Activated CD8-positive, alpha-beta T cell treated with anti-CD3 and anti-CD28 coated beads, Interleukin-2, amount 10 ng/mL, durations not matched to agents 7 days and 5 days (primary cell): ENCODE measurements at regions not wholly inside any gene's neighbourhood (a gene's known extent, or its start where the extent isn't known, plus 50 kb on each side); places are given as distances from the start of the nearest gene placed in this dataset.
"Not testable (repeated sequence)": the region's sequence is repeated elsewhere in the genome, so short reads cannot be mapped to it uniquely, and the experiment has no call there.

Source experiments
- ATAC-seq: fragments of 150-1000 bp; cut with Tn5 transposase; one replicate; pipeline ENCODE4 v1.10.0; 2021; ENCODE audit warnings: moderate library complexity
- CTCF ChIA-PET: fragments of 350-600 bp; sonication (Branson Sonifier 250); formaldehyde crosslinking; loops from one replicate; lab custom pipeline; 2021; ENCODE audit warnings: antibody characterized with exemption; lab: Charles Lee
- POLR2A ChIA-PET: fragments of 350-600 bp; sonication (Branson Sonifier 250); formaldehyde crosslinking; loops from one replicate; lab custom pipeline; 2021; ENCODE audit warnings: antibody characterized with exemption; lab: Charles Lee
- DNase-seq: peaks from one replicate; pipeline ENCODE4 v3.0.0-alpha.2; 2020
- H3K27ac Mint-ChIP-seq: one replicate; pipeline ENCODE4 v1.8.0; 2021; ENCODE audit warnings: mild to moderate bottlenecking, mixed read lengths
- H3K27me3 Mint-ChIP-seq: one replicate; pipeline ENCODE4 v1.8.0; 2021; ENCODE audit warnings: low read depth, mixed read lengths
- H3K36me3 Mint-ChIP-seq: one replicate; pipeline ENCODE4 v1.8.0; 2021; ENCODE audit warnings: low read depth, mixed read lengths
- H3K4me1 Mint-ChIP-seq: one replicate; pipeline ENCODE4 v1.8.0; 2021; ENCODE audit warnings: low read depth, mixed read lengths
- H3K4me3 Mint-ChIP-seq: one replicate; pipeline ENCODE4 v1.8.0; 2021; ENCODE audit warnings: mild to moderate bottlenecking, mixed read lengths
- H3K9me3 Mint-ChIP-seq: one replicate; pipeline ENCODE4 v1.8.0; 2022; ENCODE audit warnings: mixed read lengths; ENCODE audit not compliant: insufficient read depth

GRCh38 chr7:68862261-68862660, 736.0 kb upstream of the AUTS2 start:
- ChIA-PET POLR2A (no interaction called here), CTCF (no interaction called here)
- Mint-ChIP-seq H3K27me3 (no peaks in the 10 kb centered on the region), H3K36me3 (no peaks in the 10 kb centered on the region), H3K9me3 (peaks cover 35% of the 10 kb centered on the region), H3K4me1 (no peaks in the 10 kb centered on the region), H3K4me3 (no peak overlapping the region), H3K27ac (no peak overlapping the region)
- DNase-seq (no peak), ATAC-seq (no peak)

- ChIA-PET POLR2A (no interaction called here), CTCF (no interaction called here)
- H3K4me1 Mint-ChIP-seq: no peaks in the 10 kb centered on the region
- H3K27me3 Mint-ChIP-seq: no peaks in the 10 kb centered on the region
- peaks cover 35% of the 10 kb centered on the region for H3K9me3 Mint-ChIP-seq
- DNase-seq (no peak), ATAC-seq (no peak)
- H3K27ac Mint-ChIP-seq: no peak overlapping the region
- no peak overlapping the region for H3K4me3 Mint-ChIP-seq
- no peaks in the 10 kb centered on the region for H3K36me3 Mint-ChIP-seq
These were observed 735.5 kb upstream of the AUTS2 start for GRCh38 chr7:68862736-68863135.

GRCh38 chr7:68865351-68866199, 732.7 kb upstream of the AUTS2 start:
- no peak overlapping the region for H3K4me3 Mint-ChIP-seq

GRCh38 chr7:68866200-68866570, 732.1 kb upstream of the AUTS2 start:
- Mint-ChIP-seq H3K27me3 (no peaks in the 10 kb centered on the region), H3K27ac (no peak overlapping the region), H3K4me1 (no peaks in the 10 kb centered on the region), H3K36me3 (no peaks in the 10 kb centered on the region), H3K4me3 (no peak overlapping the region), H3K9me3 (peaks cover 36% of the 10 kb centered on the region)
- ATAC-seq (no peak), DNase-seq (no peak)
- ChIA-PET POLR2A (no interaction called here), CTCF (no interaction called here)

More at GRCh38 chr7:68865351-68866199, 732.7 kb upstream of the AUTS2 start:
- Mint-ChIP-seq H3K36me3 (no peaks in the 10 kb centered on the region), H3K9me3 (peaks cover 41% of the 10 kb centered on the region), H3K27me3 (no peaks in the 10 kb centered on the region), H3K27ac (no peak overlapping the region), H3K4me1 (no peaks in the 10 kb centered on the region)
- ChIA-PET CTCF (no interaction called here), POLR2A (no interaction called here)
- ATAC-seq: no peak
- DNase-seq: no peak

GRCh38 chr7:68866721-68867120, 731.6 kb upstream of the AUTS2 start:
- DNase-seq, CTCF ChIA-PET, POLR2A ChIA-PET, H3K36me3 Mint-ChIP-seq, H3K27me3 Mint-ChIP-seq, H3K4me3 Mint-ChIP-seq, H3K27ac Mint-ChIP-seq, ATAC-seq, H3K4me1 Mint-ChIP-seq: not testable (repeated sequence)
- H3K9me3 Mint-ChIP-seq: peaks cover 31% of the 10 kb centered on the region

- Mint-ChIP-seq H3K4me1 (no peaks in the 10 kb centered on the region), H3K4me3 (no peak overlapping the region), H3K36me3 (no peaks in the 10 kb centered on the region), H3K9me3 (peaks cover 32% of the 10 kb centered on the region), H3K27me3 (no peaks in the 10 kb centered on the region), H3K27ac (no peak overlapping the region)
- ATAC-seq: no peak
- ChIA-PET CTCF (no interaction called here), POLR2A (no interaction called here)
- no peak for DNase-seq
These were observed 729.3 kb upstream of the AUTS2 start for GRCh38 chr7:68868978-68869377.

GRCh38 chr7:68873616-68874015, 724.7 kb upstream of the AUTS2 start:
- H3K4me3 Mint-ChIP-seq: no peak overlapping the region

GRCh38 chr7:68875857-68876256, 722.4 kb upstream of the AUTS2 start:
- no peaks in the 10 kb centered on the region for H3K36me3 Mint-ChIP-seq
- no peak overlapping the region for H3K27ac Mint-ChIP-seq
- no peaks in the 10 kb centered on the region for H3K27me3 Mint-ChIP-seq
- ChIA-PET CTCF (no interaction called here), POLR2A (no interaction called here)
- ATAC-seq: no peak
- no peaks in the 10 kb centered on the region for H3K4me1 Mint-ChIP-seq
- H3K4me3 Mint-ChIP-seq: no peak overlapping the region
- H3K9me3 Mint-ChIP-seq: peaks cover 18% of the 10 kb centered on the region
- no peak for DNase-seq

More at GRCh38 chr7:68873616-68874015, 724.7 kb upstream of the AUTS2 start:
- no peaks in the 10 kb centered on the region for H3K4me1 Mint-ChIP-seq
- H3K9me3 Mint-ChIP-seq: peaks cover 19% of the 10 kb centered on the region
- ChIA-PET POLR2A (no interaction called here), CTCF (no interaction called here)
- DNase-seq: no peak
- H3K36me3 Mint-ChIP-seq: no peaks in the 10 kb centered on the region
- no peaks in the 10 kb centered on the region for H3K27me3 Mint-ChIP-seq
- no peak for ATAC-seq
- H3K27ac Mint-ChIP-seq: no peak overlapping the region

- POLR2A ChIA-PET: not testable (repeated sequence)
These were observed 711.2 kb upstream of the AUTS2 start for GRCh38 chr7:68887116-68887515.

GRCh38 chr7:68888971-68889385, 709.3 kb upstream of the AUTS2 start:
- POLR2A ChIA-PET: no interaction called here
- H3K36me3 Mint-ChIP-seq: no peaks in the 10 kb centered on the region
- H3K4me3 Mint-ChIP-seq: no peak overlapping the region
- H3K9me3 Mint-ChIP-seq: peaks cover 4% of the 10 kb centered on the region
- H3K4me1 Mint-ChIP-seq: no peaks in the 10 kb centered on the region
- CTCF ChIA-PET: no interaction called here
- ATAC-seq: no peak
- DNase-seq: no peak
- H3K27me3 Mint-ChIP-seq: no peaks in the 10 kb centered on the region
- H3K27ac Mint-ChIP-seq: no peak overlapping the region

More at GRCh38 chr7:68887116-68887515, 711.2 kb upstream of the AUTS2 start:
- H3K27me3 Mint-ChIP-seq, CTCF ChIA-PET, H3K4me1 Mint-ChIP-seq, H3K36me3 Mint-ChIP-seq, H3K9me3 Mint-ChIP-seq, H3K27ac Mint-ChIP-seq, DNase-seq, ATAC-seq, H3K4me3 Mint-ChIP-seq: not testable (repeated sequence)

- H3K9me3 Mint-ChIP-seq: peaks cover 9% of the 10 kb centered on the region
- DNase-seq (no peak), ATAC-seq (no peak)
- no peaks in the 10 kb centered on the region for H3K27me3 Mint-ChIP-seq
- no peaks in the 10 kb centered on the region for H3K4me1 Mint-ChIP-seq
- ChIA-PET POLR2A (no interaction called here), CTCF (no interaction called here)
- H3K36me3 Mint-ChIP-seq: no peaks in the 10 kb centered on the region
- no peak overlapping the region for H3K27ac Mint-ChIP-seq
- H3K4me3 Mint-ChIP-seq: no peak overlapping the region
These were observed 706.0 kb upstream of the AUTS2 start for GRCh38 chr7:68892236-68892635.

GRCh38 chr7:68893411-68893810, 704.9 kb upstream of the AUTS2 start:
- Mint-ChIP-seq H3K27me3 (no peaks in the 10 kb centered on the region), H3K27ac (no peak overlapping the region), H3K9me3 (peaks cover 9% of the 10 kb centered on the region), H3K4me3 (no peak overlapping the region), H3K4me1 (no peaks in the 10 kb centered on the region), H3K36me3 (no peaks in the 10 kb centered on the region)
- ATAC-seq (no peak), DNase-seq (no peak)
- CTCF ChIA-PET: no interaction called here
- POLR2A ChIA-PET: no interaction called here
